HG03060 (cell line): ENCODE measurements at regions not wholly inside any gene's neighbourhood (a gene's known extent, or its start where the extent isn't known, plus 50 kb on each side); places are given as distances from the start of the nearest gene placed in this dataset.

ENCODE experiments used
- ATAC-seq: cut with Tn5 transposase; IDR thresholded peaks from one replicate; pipeline ENCODE4 v1.9.1; 2021; ENCODE audit warnings: low read depth, moderate number of reproducible peaks; ENCODE audit not compliant: unreplicated experiment

GRCh38 chr15:94602754-94603470 is 371.6 kb downstream of the MCTP2 start:
- ATAC-seq: no peak

GRCh38 chr15:94606286-94606685 is 374.9 kb downstream of the MCTP2 start:
- ATAC-seq: no peak

GRCh38 chr15:94607176-94607654 is 375.9 kb downstream of the MCTP2 start:
- no peak for ATAC-seq

- ATAC-seq: no peak
Measured at GRCh38 chr15:94610069-94610468, 378.7 kb downstream of the MCTP2 start.

GRCh38 chr15:94610485-94610884 is 379.1 kb downstream of the MCTP2 start:
- ATAC-seq: no peak

- ATAC-seq: no peak
Measured at GRCh38 chr15:94611656-94612055, 380.3 kb downstream of the MCTP2 start.

- no peak for ATAC-seq
Measured at GRCh38 chr15:94615688-94616087, 384.3 kb downstream of the MCTP2 start.

- no peak for ATAC-seq
Measured at GRCh38 chr15:94620632-94621031, 389.3 kb downstream of the MCTP2 start.

- no peak for ATAC-seq
Measured at GRCh38 chr15:94621736-94622135, 390.4 kb downstream of the MCTP2 start.

GRCh38 chr15:94626949-94627348 is 395.6 kb downstream of the MCTP2 start:
- ATAC-seq: no peak

- no peak for ATAC-seq
Measured at GRCh38 chr15:94631608-94632007, 400.2 kb downstream of the MCTP2 start.

- no peak for ATAC-seq
Measured at GRCh38 chr15:94638183-94638582, 406.8 kb downstream of the MCTP2 start.

- no peak for ATAC-seq
Measured at GRCh38 chr15:94639701-94640100, 408.3 kb downstream of the MCTP2 start.

GRCh38 chr15:94644433-94644832 is 413.1 kb downstream of the MCTP2 start:
- no peak for ATAC-seq

GRCh38 chr15:94653071-94653470 is 421.7 kb downstream of the MCTP2 start:
- ATAC-seq: no peak

GRCh38 chr15:94655249-94655880 is 424.0 kb downstream of the MCTP2 start:
- ATAC-seq: no peak

- no peak for ATAC-seq
Measured at GRCh38 chr15:94665676-94666441, 434.5 kb downstream of the MCTP2 start.

- ATAC-seq: no peak
Measured at GRCh38 chr15:94666553-94666952, 435.2 kb downstream of the MCTP2 start.

GRCh38 chr15:94667109-94667508 is 435.7 kb downstream of the MCTP2 start:
- no peak for ATAC-seq

- no peak for ATAC-seq
Measured at GRCh38 chr15:94670438-94671034, 439.2 kb downstream of the MCTP2 start.
